Chondrocyte (in vitro differentiated cells): ENCODE measurements at regions not wholly inside any gene's neighbourhood (a gene's known extent, or its start where the extent isn't known, plus 50 kb on each side); places are given as distances from the start of the nearest gene placed in this dataset.

Source experiments
- DNase-seq: peaks from one replicate; pipeline ENCODE4 v3.0.0; 2021; ENCODE audit warnings: mixed read lengths, low spot score
- H3K27ac Mint-ChIP-seq: one replicate; pipeline ENCODE4 v1.8.0; 2021; ENCODE audit warnings: mild to moderate bottlenecking, moderate library complexity, mixed read lengths; ENCODE audit not compliant: unreplicated experiment
- H3K27me3 Mint-ChIP-seq: 2 replicates; pipeline ENCODE4 v1.8.0; 2021; ENCODE audit warnings: low read depth, mixed read lengths
- H3K36me3 Mint-ChIP-seq: 2 replicates; pipeline ENCODE4 v1.8.0; 2021; ENCODE audit warnings: low read depth, mixed read lengths
- H3K4me1 Mint-ChIP-seq: 2 replicates; pipeline ENCODE4 v1.8.0; 2021; ENCODE audit warnings: low read depth, mild to moderate bottlenecking, mixed read lengths
- H3K4me3 Mint-ChIP-seq: one replicate; pipeline ENCODE4 v1.8.0; 2021; ENCODE audit warnings: mild to moderate bottlenecking, moderate library complexity, mixed read lengths; ENCODE audit not compliant: unreplicated experiment
- H3K9me3 Mint-ChIP-seq: 2 replicates; pipeline ENCODE4 v1.8.0; 2021; ENCODE audit warnings: low read depth, mixed read lengths
- TF ChIP-seq, protein P1 (sequence below): fragments of 200-600 bp; sonication (generic); IDR thresholded peaks from 2 replicates; pipeline ENCODE4 v1.5.0; 2021; ENCODE audit warnings: antibody characterized with exemption, mild to moderate bottlenecking, moderate library complexity

DNA sequence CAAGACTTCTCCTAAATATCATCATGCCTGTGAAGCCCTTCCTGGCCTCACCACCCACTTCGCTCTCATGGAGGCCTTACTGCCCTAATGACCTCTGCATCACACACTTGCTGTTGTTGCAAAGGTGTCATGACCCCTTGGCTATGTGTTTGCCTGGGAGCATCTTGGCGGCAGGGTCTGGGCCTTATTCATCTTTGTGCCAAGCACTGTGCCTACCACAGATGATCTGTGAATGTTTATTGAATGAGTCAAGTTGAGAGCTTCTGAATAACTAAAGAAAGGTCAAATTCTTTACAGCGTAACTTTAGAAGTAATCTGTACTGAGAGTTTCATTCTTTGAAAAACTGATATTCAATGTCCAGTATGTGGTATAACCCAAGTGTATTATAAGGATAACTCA, 113.3 kb downstream of the TTC8 start:
- TF ChIP-seq, protein P1, sequence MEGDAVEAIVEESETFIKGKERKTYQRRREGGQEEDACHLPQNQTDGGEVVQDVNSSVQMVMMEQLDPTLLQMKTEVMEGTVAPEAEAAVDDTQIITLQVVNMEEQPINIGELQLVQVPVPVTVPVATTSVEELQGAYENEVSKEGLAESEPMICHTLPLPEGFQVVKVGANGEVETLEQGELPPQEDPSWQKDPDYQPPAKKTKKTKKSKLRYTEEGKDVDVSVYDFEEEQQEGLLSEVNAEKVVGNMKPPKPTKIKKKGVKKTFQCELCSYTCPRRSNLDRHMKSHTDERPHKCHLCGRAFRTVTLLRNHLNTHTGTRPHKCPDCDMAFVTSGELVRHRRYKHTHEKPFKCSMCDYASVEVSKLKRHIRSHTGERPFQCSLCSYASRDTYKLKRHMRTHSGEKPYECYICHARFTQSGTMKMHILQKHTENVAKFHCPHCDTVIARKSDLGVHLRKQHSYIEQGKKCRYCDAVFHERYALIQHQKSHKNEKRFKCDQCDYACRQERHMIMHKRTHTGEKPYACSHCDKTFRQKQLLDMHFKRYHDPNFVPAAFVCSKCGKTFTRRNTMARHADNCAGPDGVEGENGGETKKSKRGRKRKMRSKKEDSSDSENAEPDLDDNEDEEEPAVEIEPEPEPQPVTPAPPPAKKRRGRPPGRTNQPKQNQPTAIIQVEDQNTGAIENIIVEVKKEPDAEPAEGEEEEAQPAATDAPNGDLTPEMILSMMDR = no peak
- Mint-ChIP-seq H3K4me3 (no peak overlapping the region), H3K27me3 (no peaks in the 10 kb centered on the region), H3K9me3 (no peaks in the 10 kb centered on the region), H3K36me3 (no peaks in the 10 kb centered on the region), H3K27ac (no peak overlapping the region), H3K4me1 (peaks cover 28% of the 10 kb centered on the region)
- DNase-seq = no peak

DNA sequence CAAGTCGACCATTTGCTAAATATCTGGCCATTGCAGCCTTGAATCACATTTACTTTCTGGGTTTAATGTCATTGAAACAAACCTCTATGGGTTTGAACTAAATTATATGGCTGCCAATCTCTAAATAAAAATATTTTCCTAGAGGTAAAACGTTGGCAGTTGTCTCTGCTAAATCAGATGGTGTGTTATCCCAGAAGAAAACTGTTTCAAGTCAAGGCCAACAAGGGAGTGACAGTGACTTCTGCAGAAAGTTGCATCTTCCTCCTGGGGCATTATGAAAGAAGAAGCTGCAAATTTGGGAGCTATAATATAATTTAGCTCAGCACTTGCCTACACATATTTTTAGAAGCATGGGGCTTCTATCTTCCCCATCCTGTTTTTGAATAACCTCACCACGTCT, 116.2 kb downstream of the TTC8 start:
- TF ChIP-seq, protein P1 = no peak
- Mint-ChIP-seq H3K4me1 (peaks cover 5% of the 10 kb centered on the region), H3K9me3 (no peaks in the 10 kb centered on the region), H3K27ac (no peak overlapping the region), H3K36me3 (no peaks in the 10 kb centered on the region), H3K4me3 (no peak overlapping the region), H3K27me3 (no peaks in the 10 kb centered on the region)
- DNase-seq = no peak

DNA sequence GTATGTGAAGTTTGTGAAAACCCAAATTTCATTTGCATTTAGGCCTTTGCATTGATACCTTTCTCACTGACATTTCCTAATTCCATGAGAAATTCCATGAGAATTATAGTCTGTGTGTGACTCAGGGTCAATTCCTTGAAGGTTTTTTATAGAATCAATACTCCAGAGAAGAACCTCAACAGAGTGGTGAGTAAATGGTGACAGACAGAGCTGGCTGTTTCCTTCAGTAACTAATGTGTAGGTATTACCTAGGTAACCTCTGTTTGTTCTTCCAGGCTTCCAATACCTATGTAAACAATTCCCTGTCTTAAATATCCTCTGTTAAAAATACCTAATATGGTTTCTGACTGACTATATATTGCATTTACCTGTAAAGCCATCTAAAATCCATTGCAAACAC, 117.0 kb downstream of the TTC8 start:
- H3K4me1 Mint-ChIP-seq = peaks cover 5% of the 10 kb centered on the region
- no peaks in the 10 kb centered on the region for H3K27me3 Mint-ChIP-seq
- no peak overlapping the region for H3K4me3 Mint-ChIP-seq

DNA sequence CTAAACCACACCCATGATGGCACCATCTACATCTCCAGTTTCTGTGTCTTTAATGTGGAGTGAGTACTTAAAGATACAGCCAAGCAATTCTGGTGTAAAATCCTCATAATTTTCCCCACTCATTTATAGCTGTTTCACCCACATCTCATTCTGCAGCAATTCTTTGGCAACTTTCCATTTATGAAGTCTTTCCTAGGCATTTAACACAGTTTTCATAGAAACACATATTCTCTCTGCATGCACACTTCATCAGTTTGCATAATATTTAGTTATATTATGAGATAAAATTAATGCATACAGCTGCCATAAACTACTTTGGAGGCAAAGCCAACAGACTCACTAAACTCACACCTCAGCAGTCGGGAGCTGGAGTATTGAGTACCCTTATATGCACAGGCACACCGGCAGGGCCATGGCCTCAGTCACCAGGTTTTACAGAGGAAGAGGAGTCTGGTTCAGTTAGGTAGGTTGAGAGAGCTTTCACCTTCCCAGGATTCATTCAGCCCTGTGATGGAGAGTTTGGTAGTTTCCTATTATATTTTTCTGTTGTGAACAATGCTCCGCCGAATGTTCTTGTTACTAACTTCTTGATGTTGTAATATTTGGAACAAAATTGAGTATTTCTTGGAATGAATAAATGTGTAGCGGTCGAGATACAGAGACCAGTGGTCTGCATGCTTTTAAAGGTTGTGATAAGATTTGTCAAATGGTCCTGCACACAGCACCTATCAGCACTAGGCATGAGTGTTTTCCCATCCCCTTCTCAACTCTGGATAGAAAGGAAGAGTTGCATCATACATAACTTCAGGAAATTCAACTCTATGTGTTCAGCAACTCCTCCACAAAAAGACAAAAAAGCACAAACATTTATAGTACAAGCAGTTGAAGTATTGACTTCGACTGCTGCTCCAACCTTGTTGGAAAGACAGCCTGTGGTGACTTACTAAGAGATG, 123.5 kb downstream of the TTC8 start:
- peaks cover 4% of the 10 kb centered on the region for H3K27me3 Mint-ChIP-seq

More for the DNA sequence above, 117.0 kb downstream of the TTC8 start:
- Mint-ChIP-seq H3K27ac (no peak overlapping the region), H3K36me3 (no peaks in the 10 kb centered on the region), H3K9me3 (no peaks in the 10 kb centered on the region)
- no peak for DNase-seq
- TF ChIP-seq, protein P1 = no peak

DNA sequence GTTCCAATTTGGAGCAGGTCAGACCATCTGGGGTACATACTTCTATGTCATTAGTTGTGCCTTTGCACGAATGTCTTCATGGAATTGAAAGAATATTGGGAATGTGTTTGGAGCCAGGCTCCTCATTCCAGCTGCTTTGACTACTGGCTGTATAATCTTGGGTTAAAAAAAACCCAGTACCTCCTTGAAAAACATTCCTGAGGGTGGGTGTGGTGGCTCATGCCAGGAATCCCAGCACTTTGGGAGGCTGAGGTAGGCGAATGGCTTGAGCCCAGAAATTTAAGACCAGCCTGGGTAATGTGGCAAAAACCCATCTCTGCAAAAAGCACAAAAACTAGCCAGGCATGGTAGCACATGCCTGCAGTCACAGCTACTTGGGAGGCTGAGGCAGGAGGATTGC, 125.6 kb downstream of the TTC8 start:
- Mint-ChIP-seq H3K4me1 (peaks cover 5% of the 10 kb centered on the region), H3K27me3 (peaks cover 4% of the 10 kb centered on the region), H3K36me3 (peaks cover 3% of the 10 kb centered on the region), H3K4me3 (no peak overlapping the region), H3K9me3 (peaks cover 20% of the 10 kb centered on the region), H3K27ac (no peak overlapping the region)
- TF ChIP-seq, protein P1 = no peak
- no peak for DNase-seq

More for the DNA sequence above, 123.5 kb downstream of the TTC8 start:
- H3K36me3 Mint-ChIP-seq = peaks cover 3% of the 10 kb centered on the region
- TF ChIP-seq, protein P1 = no peak
- no peak overlapping the region for H3K4me3 Mint-ChIP-seq
- H3K27ac Mint-ChIP-seq = no peak overlapping the region
- DNase-seq = no peak
- H3K9me3 Mint-ChIP-seq = peaks cover 11% of the 10 kb centered on the region
- H3K4me1 Mint-ChIP-seq = peaks cover 5% of the 10 kb centered on the region
